SJSA1 (cell line): ENCODE measurements at regions not wholly inside any gene's neighbourhood (a gene's known extent, or its start where the extent isn't known, plus 50 kb on each side); places are given as distances from the start of the nearest gene placed in this dataset.

Source experiments
- DNase-seq, 2 experiments: peaks; one replicate each; pipeline ENCODE4 v3.0.0-alpha.2; 2015 to 2020; ENCODE audit warnings: low spot score in 2 of 2, low read depth in 1 of 2
- H3K27ac ChIP-seq: fragments of 250-450 bp; sonication (Bioruptor Pico); 2 replicates; pipeline ENCODE4 v1.5.1; 2020; ENCODE audit warnings: mild to moderate bottlenecking, moderate library complexity
- H3K27me3 ChIP-seq: fragments of 250-450 bp; sonication (Bioruptor Pico); replicated peaks from 2 replicates; pipeline ENCODE4 v1.5.1; 2020; ENCODE audit warnings: mild to moderate bottlenecking, moderate library complexity
- H3K36me3 ChIP-seq: fragments of 250-450 bp; sonication (Bioruptor Pico); 2 replicates; pipeline ENCODE4 v1.5.1; 2020; ENCODE audit warnings: mild to moderate bottlenecking
- H3K4me1 ChIP-seq: fragments of 250-450 bp; sonication (Bioruptor Pico); replicated peaks from 2 replicates; pipeline ENCODE4 v1.6.1; 2021; ENCODE audit warnings: mild to moderate bottlenecking
- H3K4me3 ChIP-seq: fragments of 250-450 bp; sonication (Bioruptor Pico); 2 replicates; pipeline ENCODE4 v1.5.1; 2020; ENCODE audit warnings: mild to moderate bottlenecking
- H3K9me3 ChIP-seq: fragments of 250-450 bp; sonication (Bioruptor Pico); replicated peaks from 2 replicates; pipeline ENCODE4 v1.5.1; 2020; ENCODE audit warnings: mild to moderate bottlenecking

GRCh38 chr5:179431221-179431824 is 86.1 kb upstream of the ADAMTS2 start:
- Histone ChIP-seq H3K9me3 (peaks cover 25% of the 10 kb centered on the region), H3K27me3 (no peaks in the 10 kb centered on the region)

DNA sequence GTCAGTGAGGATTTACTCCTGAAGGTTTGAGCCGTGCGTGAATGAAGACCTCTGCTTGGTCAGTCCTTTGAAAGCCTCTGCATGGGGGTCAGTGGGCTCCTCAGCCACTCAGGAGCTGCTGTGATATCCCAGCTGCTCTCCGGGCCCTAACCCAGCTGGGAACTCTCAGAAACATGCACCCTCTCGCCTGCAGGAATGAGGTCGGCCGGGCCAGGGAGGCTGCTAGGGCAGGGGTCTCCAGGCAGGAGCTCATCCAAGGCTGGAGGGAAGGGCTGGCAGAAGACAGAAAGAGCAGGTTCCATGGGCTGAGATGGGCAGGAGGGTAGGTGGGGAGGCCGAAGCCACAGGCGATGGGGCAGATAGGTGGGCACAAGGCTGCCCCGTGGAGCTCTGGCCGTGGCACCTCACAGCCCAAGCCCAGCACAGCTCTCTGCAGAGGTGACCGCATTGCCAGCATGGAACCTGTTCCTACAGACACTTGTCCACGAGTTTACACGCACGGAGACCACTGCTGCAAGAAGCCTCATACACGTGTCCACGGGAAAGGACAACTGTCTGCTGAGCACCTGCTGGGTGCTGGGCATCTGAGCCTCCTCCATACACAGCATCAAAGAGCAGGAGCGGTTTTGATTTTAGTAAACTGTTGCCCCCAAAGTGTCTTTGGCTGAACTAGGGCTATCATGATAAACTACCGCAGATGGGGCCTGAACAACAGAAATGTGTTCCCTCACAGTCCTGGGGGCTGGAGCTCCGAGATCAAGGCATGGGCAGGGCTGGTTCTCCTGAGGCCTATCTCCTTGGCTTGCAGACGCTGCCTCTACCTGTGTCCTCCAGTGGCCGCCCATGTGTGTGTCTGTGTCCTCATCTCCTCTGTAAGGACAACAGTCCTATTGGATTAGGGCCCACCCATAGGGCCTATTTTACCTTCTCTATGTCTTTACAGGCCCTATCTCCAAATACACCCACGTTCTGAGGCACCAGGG is 85.2 kb upstream of the ADAMTS2 start:
- no peaks in the 10 kb centered on the region for H3K4me1 ChIP-seq
- no peaks in the 10 kb centered on the region for H3K36me3 ChIP-seq
- H3K27me3 ChIP-seq, result no peaks in the 10 kb centered on the region
- no peak overlapping the region for H3K4me3 ChIP-seq
- H3K9me3 ChIP-seq, result peaks cover 25% of the 10 kb centered on the region
- no peak overlapping the region for H3K27ac ChIP-seq
- no peak for DNase-seq

More at GRCh38 chr5:179431221-179431824, 86.1 kb upstream of the ADAMTS2 start:
- no peaks in the 10 kb centered on the region for H3K36me3 ChIP-seq
- H3K27ac ChIP-seq, result no peak overlapping the region
- no peak for DNase-seq
- H3K4me3 ChIP-seq, result no peak overlapping the region
- no peaks in the 10 kb centered on the region for H3K4me1 ChIP-seq

- no peaks in the 10 kb centered on the region for H3K27me3 ChIP-seq
- H3K4me3 ChIP-seq, result no peak overlapping the region
- H3K27ac ChIP-seq, result no peak overlapping the region
- peaks cover 38% of the 10 kb centered on the region for H3K9me3 ChIP-seq
- H3K36me3 ChIP-seq, result no peaks in the 10 kb centered on the region
- DNase-seq, result no peak
- no peaks in the 10 kb centered on the region for H3K4me1 ChIP-seq
Measured at GRCh38 chr5:179427676-179428056, 82.4 kb upstream of the ADAMTS2 start.

- Histone ChIP-seq H3K27me3 (no peaks in the 10 kb centered on the region), H3K4me3 (no peak overlapping the region), H3K36me3 (no peaks in the 10 kb centered on the region), H3K27ac (no peak overlapping the region), H3K4me1 (no peaks in the 10 kb centered on the region), H3K9me3 (peaks cover 43% of the 10 kb centered on the region)
- peak in 1 of 2 experiments; percentile 45 for DNase-seq
Measured at GRCh38 chr5:179427032-179427675, 81.9 kb upstream of the ADAMTS2 start.

- Histone ChIP-seq H3K27ac (no peak overlapping the region), H3K4me1 (no peaks in the 10 kb centered on the region), H3K9me3 (peaks cover 39% of the 10 kb centered on the region), H3K4me3 (no peak overlapping the region), H3K27me3 (no peaks in the 10 kb centered on the region), H3K36me3 (no peaks in the 10 kb centered on the region)
- DNase-seq, result peak in 1 of 2 experiments; percentile 42
Measured at GRCh38 chr5:179422908-179423481, 77.7 kb upstream of the ADAMTS2 start.

DNA sequence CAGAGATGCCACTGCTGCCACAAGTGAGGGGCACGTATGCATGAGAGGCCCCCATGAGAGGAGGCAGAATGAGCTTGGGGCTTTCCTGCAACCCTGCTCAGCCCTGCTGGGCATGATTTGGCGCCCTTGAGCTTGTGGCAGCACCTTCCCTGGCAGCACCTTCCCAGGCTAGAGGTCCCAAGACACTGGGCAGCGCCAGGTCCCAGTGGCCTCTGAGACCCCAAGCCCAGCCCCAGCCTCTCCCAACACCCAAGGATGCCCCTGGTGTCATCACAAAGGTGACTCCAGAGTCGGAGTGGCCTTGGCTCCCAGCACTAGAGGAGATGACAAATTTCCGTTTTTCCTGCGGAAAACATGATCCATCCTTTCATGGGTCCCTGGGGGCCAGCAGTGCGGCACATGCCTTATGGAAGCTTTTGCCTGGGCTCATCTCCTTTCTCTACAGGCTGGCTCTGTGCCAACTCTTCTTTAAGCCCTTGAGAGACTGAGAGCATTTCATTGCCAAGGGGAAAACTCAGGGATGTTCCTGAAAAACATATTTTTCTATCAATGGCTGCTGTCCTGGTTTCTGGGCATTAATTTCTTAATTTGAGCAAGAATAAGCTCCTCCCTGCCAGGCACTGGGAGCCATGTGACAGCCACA is 77.1 kb upstream of the ADAMTS2 start:
- peaks cover 40% of the 10 kb centered on the region for H3K9me3 ChIP-seq
- H3K36me3 ChIP-seq, result no peaks in the 10 kb centered on the region
- no peaks in the 10 kb centered on the region for H3K4me1 ChIP-seq
- no peaks in the 10 kb centered on the region for H3K27me3 ChIP-seq
- DNase-seq, result no peak
- no peak overlapping the region for H3K27ac ChIP-seq
- H3K4me3 ChIP-seq, result no peak overlapping the region

- Histone ChIP-seq H3K27me3 (no peaks in the 10 kb centered on the region), H3K36me3 (no peaks in the 10 kb centered on the region), H3K27ac (no peak overlapping the region), H3K9me3 (peaks cover 43% of the 10 kb centered on the region), H3K4me1 (no peaks in the 10 kb centered on the region), H3K4me3 (no peak overlapping the region)
- no peak for DNase-seq
Measured at GRCh38 chr5:179421144-179421901, 76.1 kb upstream of the ADAMTS2 start.

DNA sequence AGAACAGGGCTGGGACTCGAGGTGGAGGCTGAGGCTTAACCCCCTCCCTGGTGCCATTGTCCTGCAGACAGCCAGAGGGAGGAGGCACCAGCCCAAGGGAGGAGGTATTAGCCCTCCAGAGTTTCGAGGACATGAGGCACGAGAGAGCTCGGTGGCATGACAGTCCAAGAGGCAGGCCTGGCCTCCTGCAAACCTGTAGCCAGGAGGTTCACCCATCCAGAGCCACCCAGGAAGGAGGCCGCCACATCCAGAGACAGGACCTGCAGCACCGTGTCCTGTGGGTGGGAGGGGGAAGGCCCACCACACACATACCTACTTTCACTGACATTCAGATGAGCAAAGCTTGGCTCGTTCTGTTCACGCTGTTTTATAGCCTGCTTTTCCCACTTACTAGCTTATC is 75.2 kb upstream of the ADAMTS2 start:
- no peak overlapping the region for H3K4me3 ChIP-seq
- H3K36me3 ChIP-seq, result no peaks in the 10 kb centered on the region
- no peaks in the 10 kb centered on the region for H3K27me3 ChIP-seq
- H3K27ac ChIP-seq, result no peak overlapping the region
- peaks cover 43% of the 10 kb centered on the region for H3K9me3 ChIP-seq
- no peak for DNase-seq
- H3K4me1 ChIP-seq, result no peaks in the 10 kb centered on the region

DNA sequence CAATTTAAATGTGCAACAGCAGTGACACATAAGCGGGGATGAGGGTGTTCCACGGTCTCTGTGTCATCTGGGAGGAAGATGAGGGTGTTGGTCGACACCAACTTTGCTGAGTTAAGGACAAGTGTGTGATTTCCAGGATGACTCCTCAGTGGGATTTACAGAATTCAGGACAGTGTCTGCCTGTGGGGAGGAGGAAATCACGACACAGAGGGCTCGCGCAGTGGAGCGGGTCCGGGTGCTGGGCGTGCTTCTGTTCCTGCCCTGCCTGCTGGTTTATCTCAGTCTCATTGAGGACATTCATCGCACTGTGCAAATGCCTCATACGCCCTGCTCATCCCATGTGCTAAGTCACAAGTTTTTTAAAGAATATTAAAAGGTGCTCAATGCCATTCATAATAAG is 73.7 kb upstream of the ADAMTS2 start:
- H3K9me3 ChIP-seq, result peaks cover 52% of the 10 kb centered on the region
- H3K27me3 ChIP-seq, result no peaks in the 10 kb centered on the region
- H3K27ac ChIP-seq, result no peak overlapping the region
- H3K4me3 ChIP-seq, result no peak overlapping the region
- no peaks in the 10 kb centered on the region for H3K4me1 ChIP-seq
- H3K36me3 ChIP-seq, result no peaks in the 10 kb centered on the region
- DNase-seq, result no peak

DNA sequence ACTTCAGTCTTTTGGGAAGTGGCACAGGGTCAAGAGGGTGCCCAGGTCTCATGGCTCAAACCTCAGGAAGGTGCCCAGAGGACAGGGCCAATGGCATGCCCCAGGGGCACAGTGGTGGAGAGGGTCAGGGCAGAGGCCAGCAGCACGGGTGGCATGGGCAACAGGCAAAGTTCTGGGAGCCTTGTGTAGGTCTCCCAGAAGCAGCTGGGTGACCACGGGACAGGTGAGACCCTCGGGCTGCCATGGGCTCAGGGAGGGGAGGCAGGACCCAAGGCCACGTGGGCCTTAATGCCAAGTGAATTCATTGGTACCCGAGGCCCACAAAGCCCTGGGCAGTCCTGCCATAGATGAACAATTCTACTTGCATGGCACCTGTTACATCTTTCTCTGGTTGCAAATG is 72.4 kb upstream of the ADAMTS2 start:
- Histone ChIP-seq H3K4me3 (no peak overlapping the region), H3K4me1 (no peaks in the 10 kb centered on the region), H3K36me3 (no peaks in the 10 kb centered on the region), H3K27ac (no peak overlapping the region), H3K9me3 (peaks cover 52% of the 10 kb centered on the region), H3K27me3 (no peaks in the 10 kb centered on the region)
- DNase-seq, result no peak

GRCh38 chr5:179417016-179417415 is 71.8 kb upstream of the ADAMTS2 start:
- peak in 1 of 2 experiments; percentile 32 for DNase-seq
- Histone ChIP-seq H3K9me3 (peaks cover 45% of the 10 kb centered on the region), H3K27me3 (no peaks in the 10 kb centered on the region), H3K27ac (no peak overlapping the region), H3K4me3 (no peak overlapping the region), H3K36me3 (no peaks in the 10 kb centered on the region), H3K4me1 (no peaks in the 10 kb centered on the region)

- H3K27me3 ChIP-seq, result no peaks in the 10 kb centered on the region
- no peaks in the 10 kb centered on the region for H3K4me1 ChIP-seq
- peak in 1 of 2 experiments; percentile 49 for DNase-seq
- no peaks in the 10 kb centered on the region for H3K36me3 ChIP-seq
- peaks cover 39% of the 10 kb centered on the region for H3K9me3 ChIP-seq
- H3K4me3 ChIP-seq, result no peak overlapping the region
- H3K27ac ChIP-seq, result no peak overlapping the region
Measured at GRCh38 chr5:179416114-179416822, 71.0 kb upstream of the ADAMTS2 start.
